Trophoblast cell (in vitro differentiated cells and primary cell): ENCODE measurements at regions not wholly inside any gene's neighbourhood (a gene's known extent, or its start where the extent isn't known, plus 50 kb on each side); places are given as distances from the start of the nearest gene placed in this dataset.
A peak's percentile ranks its signal among the peaks of the same experiment; 100 is the strongest.

Source experiments
- DNase-seq, 2 donors: peaks; one replicate each; pipeline ENCODE4 v3.0.0-alpha.2; 2016
- H2AFZ ChIP-seq: 2 replicates; pipeline ENCODE4 v1.6.1; 2013; ENCODE audit warnings: low read length, moderate library complexity, mild to moderate bottlenecking; ENCODE audit not compliant: insufficient read depth, poor library complexity
- H2AK5ac ChIP-seq: 2 replicates; pipeline ENCODE4 v1.6.1; 2013; ENCODE audit warnings: mild to moderate bottlenecking, low read length
- H2BK120ac ChIP-seq: 2 replicates; pipeline ENCODE4 v1.6.1; 2013; ENCODE audit warnings: low read length, mild to moderate bottlenecking, moderate library complexity; ENCODE audit not compliant: insufficient read depth, poor library complexity
- H2BK12ac ChIP-seq: 2 replicates; pipeline ENCODE4 v1.6.1; 2013; ENCODE audit warnings: mild to moderate bottlenecking, low read length, moderate library complexity
- H2BK5ac ChIP-seq: 2 replicates; pipeline ENCODE4 v1.6.1; 2013; ENCODE audit warnings: low read length, low read depth, moderate library complexity, mild to moderate bottlenecking; ENCODE audit not compliant: poor library complexity
- H3K14ac ChIP-seq: 2 replicates; pipeline ENCODE4 v1.6.1; 2013; ENCODE audit warnings: mild to moderate bottlenecking, low read length
- H3K18ac ChIP-seq: 2 replicates; pipeline ENCODE4 v1.6.1; 2013; ENCODE audit warnings: mild to moderate bottlenecking, low read length
- H3K23ac ChIP-seq: 2 replicates; pipeline ENCODE4 v1.6.1; 2013; ENCODE audit warnings: low read length
- H3K27ac ChIP-seq: 2 replicates; pipeline ENCODE4 v1.5.1; 2013; ENCODE audit warnings: low read depth, mild to moderate bottlenecking, inconsistent platforms, low read length, moderate library complexity
- H3K27me3 ChIP-seq: 2 replicates; pipeline ENCODE4 v1.6.1; 2013; ENCODE audit warnings: inconsistent platforms, mild to moderate bottlenecking, low read length, moderate library complexity; ENCODE audit not compliant: insufficient read depth
- H3K36me3 ChIP-seq, 2 experiments: 1 replicate in 1 of 2; 2 replicates in 1 of 2; pipeline ENCODE4 v1.6.1; 2013; ENCODE audit warnings: low read length in 2 of 2, mild to moderate bottlenecking in 2 of 2, moderate library complexity in 1 of 2; ENCODE audit not compliant: insufficient read depth in 2 of 2, control insufficient read depth in 1 of 2
- H3K4ac ChIP-seq: 2 replicates; pipeline ENCODE4 v1.6.1; 2013; ENCODE audit warnings: low read depth, mild to moderate bottlenecking, low read length, moderate library complexity
- H3K4me1 ChIP-seq, 2 experiments: 1 replicate in 1 of 2; 2 replicates in 1 of 2; pipeline ENCODE4 v1.6.1; 2013; ENCODE audit warnings: low read length in 2 of 2, mild to moderate bottlenecking in 2 of 2, moderate library complexity in 1 of 2; ENCODE audit not compliant: insufficient read depth in 2 of 2, control insufficient read depth in 1 of 2
- H3K4me2 ChIP-seq: 2 replicates; pipeline ENCODE4 v1.6.1; 2013; ENCODE audit warnings: inconsistent platforms, mild to moderate bottlenecking, low read length, moderate library complexity
- H3K4me3 ChIP-seq: 2 replicates; pipeline ENCODE4 v1.5.1; 2013; ENCODE audit warnings: mild to moderate bottlenecking, low read depth, low read length, inconsistent platforms
- H3K79me1 ChIP-seq: one replicate; pipeline ENCODE4 v1.6.1; 2013; ENCODE audit warnings: low read length
- H3K79me2 ChIP-seq: 2 replicates; pipeline ENCODE4 v1.6.1; 2013; ENCODE audit warnings: low read length, mild to moderate bottlenecking; ENCODE audit not compliant: control insufficient read depth, insufficient read depth, poor library complexity
- H3K9ac ChIP-seq: 2 replicates; pipeline ENCODE4 v1.6.1; 2013; ENCODE audit warnings: mild to moderate bottlenecking, low read length
- H3K9me3 ChIP-seq: 2 replicates; pipeline ENCODE4 v1.6.1; 2013; ENCODE audit warnings: low read depth, mild to moderate bottlenecking, control low read depth, inconsistent platforms, low read length; ENCODE audit not compliant: insufficient read depth
- H4K12ac ChIP-seq: 2 replicates; pipeline ENCODE4 v1.6.1; 2013; ENCODE audit warnings: low read depth, mild to moderate bottlenecking, low read length, moderate library complexity
- H4K8ac ChIP-seq: 2 replicates; pipeline ENCODE4 v1.6.1; 2013; ENCODE audit warnings: low read depth, mild to moderate bottlenecking, low read length, moderate library complexity
- H4K91ac ChIP-seq: one replicate; pipeline ENCODE4 v1.6.1; 2013; ENCODE audit warnings: low read depth, mild to moderate bottlenecking, low read length, moderate library complexity
- WGBS: extraction: QIAGEN DNeasy Blood & Tissue Kit; methylation state at CpG from one replicate; pipeline ENCODE4 v1.1.7; 2013; ENCODE audit warnings: missing lambda C conversion rate; ENCODE audit not compliant: insufficient read length, insufficient coverage; ENCODE audit errors: extremely low coverage; 5-methylcytosine and 5-hydroxymethylcytosine counted together

DNA sequence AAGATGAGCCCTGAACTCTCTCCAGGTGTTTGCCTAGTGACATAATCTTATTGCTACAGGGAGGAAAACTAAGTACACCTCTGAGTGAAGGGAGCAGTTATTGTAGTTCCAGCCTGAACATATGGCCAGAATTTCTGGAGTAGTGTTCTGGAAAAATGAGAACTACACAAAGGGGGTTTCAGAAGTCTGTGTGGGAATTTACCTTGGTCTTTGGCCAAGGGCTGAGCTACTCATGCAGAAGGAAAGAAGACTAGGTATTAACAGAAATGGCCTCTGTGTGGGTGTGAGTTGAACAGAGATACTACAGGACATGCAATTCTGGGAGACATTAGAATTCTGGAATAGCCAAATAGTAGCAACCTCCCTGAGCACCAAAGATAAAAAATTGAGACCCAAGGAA, 1009.7 kb upstream of the GJE1 start:
- H2AK5ac ChIP-seq, result no peak overlapping the region
- DNase-seq, result no peak
- no peaks in the 10 kb centered on the region for H3K36me3 ChIP-seq
- H3K14ac ChIP-seq, result no peak overlapping the region
- no peaks in the 10 kb centered on the region for H3K4me1 ChIP-seq
- H2BK12ac ChIP-seq, result no peak overlapping the region
- H2AFZ ChIP-seq, result no peak overlapping the region
- H3K18ac ChIP-seq, result no peak overlapping the region
- H3K9me3 ChIP-seq, result no peaks in the 10 kb centered on the region
- no peaks in the 10 kb centered on the region for H3K79me2 ChIP-seq
- no peak overlapping the region for H3K9ac ChIP-seq
- H3K4ac ChIP-seq, result no peak overlapping the region
- H3K79me1 ChIP-seq, result no peaks in the 10 kb centered on the region
- H3K23ac ChIP-seq, result no peak overlapping the region
- no peak overlapping the region for H4K91ac ChIP-seq
- H4K12ac ChIP-seq, result no peak overlapping the region
- no peak overlapping the region for H3K4me2 ChIP-seq
- no peaks in the 10 kb centered on the region for H3K27me3 ChIP-seq
- no peak overlapping the region for H2BK5ac ChIP-seq
- H3K27ac ChIP-seq, result no peak overlapping the region
- no peak overlapping the region for H3K4me3 ChIP-seq
- H2BK120ac ChIP-seq, result no peak overlapping the region
- H4K8ac ChIP-seq, result no peak overlapping the region

DNA sequence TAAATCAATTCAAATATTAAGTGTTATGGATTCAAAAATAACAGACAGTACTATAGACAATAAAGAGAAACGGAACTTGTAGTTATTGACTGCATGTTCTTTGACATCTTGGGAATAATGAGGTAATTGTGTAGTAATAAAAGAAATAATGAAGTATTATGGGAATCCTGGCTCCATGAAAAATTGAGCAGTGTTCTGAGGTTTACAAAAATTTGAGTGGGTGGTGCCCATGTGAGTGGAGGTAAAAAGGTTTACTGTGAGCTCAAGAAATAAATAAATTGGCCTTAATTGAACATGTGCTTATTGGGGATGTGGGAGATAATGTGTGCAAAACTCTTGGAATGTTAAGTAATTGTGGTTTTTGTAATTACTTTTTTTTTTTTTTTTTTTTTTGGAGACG, 1013.7 kb upstream of the GJE1 start:
- H3K4me2 ChIP-seq, result no peak overlapping the region
- no peak overlapping the region for H3K18ac ChIP-seq
- no peak overlapping the region for H3K9ac ChIP-seq
- DNase-seq, result no peak
- H3K23ac ChIP-seq, result no peak overlapping the region
- H3K4me1 ChIP-seq, result no peaks in the 10 kb centered on the region
- H2BK12ac ChIP-seq, result no peak overlapping the region
- no peaks in the 10 kb centered on the region for H3K79me2 ChIP-seq
- no peak overlapping the region for H2BK120ac ChIP-seq
- H3K4me3 ChIP-seq, result no peak overlapping the region
- no peaks in the 10 kb centered on the region for H3K79me1 ChIP-seq
- H3K9me3 ChIP-seq, result no peaks in the 10 kb centered on the region
- H3K36me3 ChIP-seq, result no peaks in the 10 kb centered on the region
- H3K27me3 ChIP-seq, result no peaks in the 10 kb centered on the region
- H3K14ac ChIP-seq, result no peak overlapping the region
- no peak overlapping the region for H2AFZ ChIP-seq
- no peak overlapping the region for H2AK5ac ChIP-seq
- no peak overlapping the region for H4K12ac ChIP-seq
- no peak overlapping the region for H3K4ac ChIP-seq
- H3K27ac ChIP-seq, result no peak overlapping the region
- no peak overlapping the region for H4K8ac ChIP-seq
- WGBS, result no CpG with 5 or more reads among the region's 2 CpGs
- H4K91ac ChIP-seq, result no peak overlapping the region
- H2BK5ac ChIP-seq, result no peak overlapping the region

DNA sequence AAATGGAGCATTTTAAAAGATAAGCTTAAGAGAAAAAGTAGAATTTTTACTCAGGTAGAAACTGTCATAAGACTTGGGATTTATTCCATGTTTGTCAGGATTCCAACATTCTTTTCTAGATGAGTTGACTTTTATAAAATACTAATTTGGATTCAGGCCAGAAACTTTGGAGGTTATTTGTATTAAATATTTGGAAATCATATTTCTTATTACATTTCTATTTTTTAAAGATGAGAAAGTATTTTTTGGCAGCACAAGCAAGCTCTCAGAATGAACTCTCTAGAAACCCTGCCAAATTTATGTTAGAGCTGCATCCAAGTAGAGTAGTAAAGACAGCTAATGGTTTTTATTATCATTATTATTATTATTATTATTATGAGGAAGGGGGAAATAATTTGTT, 1014.9 kb upstream of the GJE1 start:
- H3K27me3 ChIP-seq, result no peaks in the 10 kb centered on the region
- H4K8ac ChIP-seq, result no peak overlapping the region
- H3K14ac ChIP-seq, result no peak overlapping the region
- no peak overlapping the region for H3K27ac ChIP-seq
- no peak overlapping the region for H2AK5ac ChIP-seq
- no peak overlapping the region for H2BK120ac ChIP-seq
- H3K36me3 ChIP-seq, result no peaks in the 10 kb centered on the region
- H3K9me3 ChIP-seq, result no peaks in the 10 kb centered on the region
- H3K79me1 ChIP-seq, result no peaks in the 10 kb centered on the region
- H3K9ac ChIP-seq, result no peak overlapping the region
- H3K23ac ChIP-seq, result no peak overlapping the region
- H3K4me1 ChIP-seq, result no peaks in the 10 kb centered on the region
- no peak overlapping the region for H3K4ac ChIP-seq
- no peak overlapping the region for H2BK12ac ChIP-seq
- H2BK5ac ChIP-seq, result no peak overlapping the region
- no peaks in the 10 kb centered on the region for H3K79me2 ChIP-seq
- DNase-seq, result no peak
- H4K91ac ChIP-seq, result no peak overlapping the region
- H3K4me3 ChIP-seq, result no peak overlapping the region
- H4K12ac ChIP-seq, result no peak overlapping the region
- no peak overlapping the region for H3K4me2 ChIP-seq
- no peak overlapping the region for H3K18ac ChIP-seq
- H2AFZ ChIP-seq, result no peak overlapping the region

DNA sequence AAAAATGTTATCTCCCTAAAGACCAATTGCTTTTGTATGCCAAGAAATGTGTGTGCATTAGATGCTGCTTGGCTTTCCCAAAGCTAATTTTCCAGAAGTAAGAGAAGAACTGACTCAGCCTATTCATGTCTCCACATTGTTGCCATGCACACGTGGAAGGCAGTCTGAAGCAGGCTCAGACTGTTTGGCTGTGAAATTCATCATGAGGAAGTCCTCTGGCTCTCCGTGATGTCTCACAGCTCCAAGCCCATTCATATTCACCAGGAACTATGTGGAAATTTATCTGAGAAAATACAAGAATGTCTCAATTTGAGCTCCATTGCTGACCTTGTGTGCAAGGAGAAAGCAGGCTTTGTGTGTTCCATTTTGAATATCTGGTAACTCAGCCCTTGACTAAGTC, 1022.2 kb upstream of the GJE1 start:
- no peak overlapping the region for H3K18ac ChIP-seq
- H2BK12ac ChIP-seq, result peak overlapping the region; percentile 9
- H3K4me3 ChIP-seq, result no peak overlapping the region
- H3K14ac ChIP-seq, result no peak overlapping the region
- H3K27ac ChIP-seq, result no peak overlapping the region
- no peaks in the 10 kb centered on the region for H3K79me2 ChIP-seq
- H3K4me2 ChIP-seq, result no peak overlapping the region
- H3K27me3 ChIP-seq, result no peaks in the 10 kb centered on the region
- peaks cover 1% of the 10 kb centered on the region for H3K79me1 ChIP-seq
- H2BK5ac ChIP-seq, result no peak overlapping the region
- H2AFZ ChIP-seq, result peak overlapping the region; percentile 63
- H4K8ac ChIP-seq, result peak overlapping the region; percentile 11
- no peak overlapping the region for H2BK120ac ChIP-seq
- DNase-seq, result no peak
- H2AK5ac ChIP-seq, result no peak overlapping the region
- no peak overlapping the region for H3K9ac ChIP-seq
- H3K4ac ChIP-seq, result no peak overlapping the region
- H3K4me1 ChIP-seq, result peaks cover 0 to 3% of the 10 kb centered on the region in 2 experiments
- H4K91ac ChIP-seq, result no peak overlapping the region
- WGBS, result no CpG with 5 or more reads among the region's 2 CpGs
- H3K9me3 ChIP-seq, result no peaks in the 10 kb centered on the region
- H3K36me3 ChIP-seq, result no peaks in the 10 kb centered on the region
- no peak overlapping the region for H4K12ac ChIP-seq
- H3K23ac ChIP-seq, result no peak overlapping the region
